Limb (tissue), 2 donors: ENCODE measurements at regions not wholly inside any gene's neighbourhood (a gene's known extent, or its start where the extent isn't known, plus 50 kb on each side); places are given as distances from the start of the nearest gene placed in this dataset.
"Not testable (repeated sequence)": the region's sequence is repeated elsewhere in the genome, so short reads cannot be mapped to it uniquely, and the experiment has no call there.

Source experiments
- DNase-seq, 2 donors: peaks; one replicate each; pipeline ENCODE4 v3.0.0-alpha.2; 2016; ENCODE audit errors: extremely low spot score in 2 of 2

- DNase-seq, result no peak
Observed at GRCh38 chr18:51520676-51521180, 323.2 kb upstream of the MEX3C start.

- DNase-seq, result no peak
Observed at GRCh38 chr18:51522338-51522737, 324.9 kb upstream of the MEX3C start.

GRCh38 chr18:51522821-51523220 is 325.3 kb upstream of the MEX3C start:
- no peak for DNase-seq

- DNase-seq, result no peak
Observed at GRCh38 chr18:51523671-51524070, 326.2 kb upstream of the MEX3C start.

GRCh38 chr18:51525453-51526225 is 328.2 kb upstream of the MEX3C start:
- no peak for DNase-seq

DNA sequence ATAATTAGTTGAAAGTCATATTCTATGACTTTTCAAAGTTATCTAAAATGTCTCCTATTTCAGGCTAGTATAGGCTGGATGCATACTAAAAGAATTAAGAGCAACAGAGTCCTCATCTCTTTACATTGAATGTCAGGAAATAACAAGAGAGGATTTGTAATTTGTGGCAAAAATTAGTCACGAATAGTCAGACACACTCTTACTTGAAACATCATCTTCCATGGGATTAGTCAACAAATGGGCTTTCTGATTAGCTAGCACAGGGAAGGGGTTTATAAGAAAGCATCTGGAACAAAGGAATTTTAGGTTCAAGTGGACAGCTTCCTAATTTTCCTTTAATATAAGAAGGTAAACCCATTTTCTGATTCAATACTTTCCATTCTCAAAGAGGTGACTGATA is 330.3 kb upstream of the MEX3C start:
- DNase-seq, result no peak

- no peak for DNase-seq
Observed at GRCh38 chr18:51531501-51531900, 334.0 kb upstream of the MEX3C start.

GRCh38 chr18:51537487-51537886 is 340.0 kb upstream of the MEX3C start:
- peak in 1 of 2 donors; percentile 55 for DNase-seq

GRCh38 chr18:51540562-51540961 is 343.1 kb upstream of the MEX3C start:
- DNase-seq, result no peak

GRCh38 chr18:51541230-51541629 is 343.7 kb upstream of the MEX3C start:
- DNase-seq, result no peak

GRCh38 chr18:51543658-51544155 is 346.2 kb upstream of the MEX3C start:
- peak in 1 of 2 donors; percentile 6 for DNase-seq

DNA sequence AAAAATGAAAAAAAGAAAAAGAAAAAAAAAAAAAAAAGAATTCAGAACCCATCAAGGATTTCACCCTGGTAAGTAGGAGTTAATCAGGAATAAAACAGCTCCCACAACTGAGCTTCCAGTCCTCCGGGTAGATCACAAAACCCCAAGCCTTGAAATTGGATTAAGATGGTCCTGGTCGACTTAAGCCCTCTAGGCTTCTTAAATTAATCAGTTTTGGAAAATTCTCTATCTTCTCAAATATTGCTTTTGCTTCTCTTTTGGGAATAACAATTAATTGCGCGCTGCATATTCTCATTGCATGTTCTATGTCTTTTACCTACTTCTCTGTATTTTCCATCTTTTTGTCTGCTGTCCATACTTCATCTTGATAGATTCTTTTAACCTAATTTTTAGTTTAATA is 348.0 kb upstream of the MEX3C start:
- no peak for DNase-seq

DNA sequence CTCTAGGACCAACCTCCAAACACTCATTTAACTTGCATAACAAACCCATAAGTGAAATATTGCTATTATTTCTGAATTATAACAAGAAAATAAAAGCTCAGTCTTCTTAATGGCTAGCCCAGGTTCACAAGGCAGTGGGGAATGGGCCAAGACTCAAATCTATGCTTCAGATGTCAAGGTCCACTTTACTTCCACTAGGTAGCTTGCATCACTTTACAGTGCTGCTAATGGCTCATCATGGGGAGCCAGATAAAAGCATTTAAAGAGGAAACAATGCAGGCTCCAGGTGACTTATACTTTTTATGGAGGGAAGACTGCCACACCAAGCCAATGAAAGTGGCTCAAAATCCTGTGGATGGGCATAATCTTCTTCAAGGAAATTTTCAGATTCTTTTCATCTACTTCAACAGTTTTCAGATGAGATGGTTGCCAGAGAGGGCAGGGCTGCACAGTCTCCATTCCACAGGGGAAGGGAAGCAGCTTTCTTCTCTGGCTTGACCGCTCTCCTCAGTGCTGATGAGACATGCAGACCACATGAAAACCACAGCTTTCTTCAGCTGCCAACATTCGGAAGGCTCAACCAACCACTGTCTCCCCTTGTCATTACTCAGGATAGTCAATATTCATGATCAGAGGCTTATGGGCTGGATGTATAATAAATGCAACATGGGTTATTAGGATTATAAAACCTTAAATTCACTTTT is 361.9 kb upstream of the MEX3C start:
- no peak for DNase-seq

GRCh38 chr18:51559902-51560287 is 362.4 kb upstream of the MEX3C start:
- DNase-seq, result no peak

GRCh38 chr18:51561821-51562220 is 364.3 kb upstream of the MEX3C start:
- DNase-seq, result no peak

DNA sequence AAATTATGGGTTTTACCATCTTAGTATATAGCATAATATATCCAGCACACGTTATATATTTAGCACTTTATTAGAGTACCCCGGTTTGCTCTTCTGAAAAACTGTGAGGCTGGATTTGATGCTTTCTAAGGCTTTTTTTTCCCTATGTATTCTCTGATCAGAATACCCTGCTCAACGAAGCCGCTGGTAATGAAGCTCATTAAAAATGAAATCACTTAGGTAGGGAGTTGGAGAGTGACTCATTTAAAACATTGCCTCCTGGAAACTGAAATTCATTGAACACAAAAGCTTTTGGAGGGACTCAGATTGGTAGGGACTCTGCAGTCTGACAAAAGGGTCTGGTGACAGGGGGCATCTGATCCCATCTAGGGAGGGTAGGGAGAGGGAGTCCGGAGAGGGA is 365.4 kb upstream of the MEX3C start:
- DNase-seq, result no peak

DNA sequence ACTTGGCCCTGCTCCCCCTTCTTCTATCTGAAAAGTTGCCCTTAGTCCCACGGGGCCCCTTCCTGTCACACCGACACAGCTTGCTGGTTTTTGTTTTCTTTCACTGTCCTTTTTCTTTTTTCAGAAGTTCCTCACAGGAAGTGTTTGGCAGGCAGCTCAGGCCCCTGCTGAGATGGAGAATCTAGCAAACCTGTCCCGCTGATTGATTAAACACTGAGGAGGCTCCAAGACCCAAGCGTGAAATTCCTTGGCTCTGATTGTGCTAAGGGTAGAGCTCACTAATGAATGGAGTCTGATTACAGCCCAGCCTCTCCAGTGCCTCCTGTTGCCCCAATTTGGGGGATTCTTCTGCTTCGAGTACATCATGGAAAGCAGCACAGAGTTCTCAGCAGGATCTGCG is 365.9 kb upstream of the MEX3C start:
- peak in 1 of 2 donors; percentile 35 for DNase-seq

DNA sequence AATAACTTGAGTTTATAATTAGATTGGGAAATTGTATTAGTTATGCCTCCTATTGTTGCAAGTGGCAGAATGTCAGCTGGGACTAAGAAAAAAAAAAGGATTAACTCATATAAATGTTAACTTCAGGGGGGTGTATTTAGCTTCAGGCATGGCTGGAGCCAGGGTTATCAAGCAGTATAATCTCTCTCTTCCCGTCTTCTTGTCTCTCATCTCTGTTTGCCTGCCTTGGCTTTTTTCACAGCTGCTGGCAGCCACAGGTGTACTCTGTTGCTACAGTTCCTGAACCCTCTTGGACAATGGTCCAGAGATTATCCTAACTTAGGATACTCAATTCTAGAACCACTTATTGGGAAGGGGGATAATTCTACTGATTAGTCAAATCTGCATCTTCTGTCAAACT is 370.7 kb upstream of the MEX3C start:
- no peak for DNase-seq

- DNase-seq, result no peak
Observed at GRCh38 chr18:51569153-51569552, 371.7 kb upstream of the MEX3C start.

DNA sequence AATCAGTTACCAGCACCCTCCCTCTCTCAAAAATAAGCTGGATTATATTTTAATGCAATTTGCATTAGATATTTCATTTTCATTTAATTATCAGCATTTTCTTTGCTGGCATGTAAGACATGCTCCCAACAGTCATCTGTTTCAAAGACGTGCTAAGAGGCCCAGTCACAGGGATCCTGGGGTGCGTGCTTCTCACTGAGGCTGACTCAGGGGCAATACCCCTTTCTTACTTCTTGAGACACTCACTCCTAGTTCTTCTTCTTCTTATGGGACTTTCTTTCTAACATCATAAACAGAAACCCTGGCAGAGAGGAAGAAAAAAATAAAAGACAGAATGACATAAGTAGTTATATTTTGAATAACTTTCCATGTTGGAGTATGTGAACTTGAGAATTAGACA is 372.1 kb upstream of the MEX3C start:
- DNase-seq, result no peak

DNA sequence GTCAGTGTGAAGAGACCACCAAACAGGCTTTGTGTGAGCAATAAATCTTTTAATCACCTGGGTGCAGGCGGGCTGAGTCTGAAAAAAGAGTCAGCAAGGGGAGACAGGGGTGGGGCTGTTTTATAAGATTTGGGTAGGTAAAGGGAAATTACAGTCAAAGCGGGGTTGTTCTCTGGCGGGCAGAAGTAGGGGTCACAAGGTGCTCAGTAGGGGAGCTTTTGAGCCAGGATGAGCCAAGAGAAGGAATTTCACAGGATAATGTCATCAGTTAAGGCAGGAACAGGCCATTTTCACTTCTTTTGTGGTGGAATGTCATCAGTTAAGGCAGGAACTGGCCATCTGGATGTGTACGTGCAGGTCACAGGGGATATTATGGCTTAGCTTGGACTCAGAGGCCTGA is 372.6 kb upstream of the MEX3C start:
- not testable (repeated sequence) for DNase-seq

DNA sequence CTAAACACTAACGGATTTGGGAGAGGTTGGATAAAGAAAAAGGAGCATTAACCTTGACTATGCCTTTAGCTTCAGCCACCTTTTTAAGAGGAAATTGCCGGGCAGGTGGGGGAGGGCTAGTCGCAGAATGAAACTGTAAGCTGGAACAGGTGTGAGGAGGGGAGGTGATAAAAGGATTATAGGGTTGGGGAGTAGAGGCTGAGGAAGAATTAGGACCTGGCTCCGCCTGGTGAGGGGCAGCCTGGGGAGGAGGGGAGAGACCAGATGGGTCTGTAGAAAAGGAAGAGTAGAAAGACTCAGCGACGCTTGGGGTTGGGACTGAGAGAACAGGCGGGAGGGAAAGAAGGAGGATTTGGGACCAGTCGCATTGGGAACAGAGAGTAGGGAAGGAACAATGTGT is 376.4 kb upstream of the MEX3C start:
- DNase-seq, result not testable (repeated sequence)

- DNase-seq, result no peak
Observed at GRCh38 chr18:51575171-51575570, 377.7 kb upstream of the MEX3C start.
